Heart right ventricle (tissue), 16 donors: ENCODE measurements at regions not wholly inside any gene's neighbourhood (a gene's known extent, or its start where the extent isn't known, plus 50 kb on each side); places are given as distances from the start of the nearest gene placed in this dataset.

Source experiments
- ATAC-seq, 8 donors: fragments of 200-7000 bp; cut with Tn5 transposase; one replicate each; pipeline ENCODE4 v1.9.1; 2020; ENCODE audit warnings: mild to moderate bottlenecking in 8 of 8, moderate library complexity in 8 of 8, moderate number of reproducible peaks in 1 of 8
- DNase-seq, 2 donors: peaks; one replicate each; pipeline ENCODE4 v3.0.0-alpha.2; 2020
- H3K27ac ChIP-seq, 10 donors: fragments of 200-600 bp; sonication (generic) in 2 of 10; one replicate each; pipeline versions ENCODE4 v1.5.0 to v1.8.0; 2020 to 2022; ENCODE audit warnings: mild to moderate bottlenecking in 3 of 10
- H3K27me3 ChIP-seq, 7 donors: fragments of 200-600 bp; one replicate each; pipeline ENCODE4 v1.8.0; 2021 to 2022; ENCODE audit warnings: mild to moderate bottlenecking in 2 of 7
- H3K36me3 ChIP-seq, 9 donors: fragments of 200-600 bp; sonication (generic) in 1 of 9; one replicate each; pipeline versions ENCODE4 v1.5.0 to v1.8.0; 2020 to 2022; ENCODE audit warnings: mild to moderate bottlenecking in 2 of 9
- H3K4me1 ChIP-seq, 9 donors: fragments of 200-600 bp; sonication (generic) in 1 of 9; one replicate each; pipeline versions ENCODE4 v1.5.0 to v1.8.0; 2020 to 2022; ENCODE audit warnings: mild to moderate bottlenecking in 4 of 9
- H3K4me3 ChIP-seq, 10 donors: fragments of 200-600 bp; sonication (generic) in 2 of 10; one replicate each; pipeline versions ENCODE4 v1.5.0 to v1.8.0; 2020 to 2022; ENCODE audit warnings: mild to moderate bottlenecking in 7 of 10, moderate library complexity in 2 of 10
- H3K9me3 ChIP-seq, 11 donors: fragments of 200-600 bp in 10 of 11; sonication (generic) in 2 of 11; one replicate each; pipeline versions ENCODE4 v1.5.0 to v1.8.0; 2013 to 2022; ENCODE audit warnings: mild to moderate bottlenecking in 2 of 11, control low read depth in 1 of 11, moderate library complexity in 1 of 11
- WGBS, 2 donors: extraction: QIAGEN DNeasy Blood & Tissue Kit; methylation state at CpG; one replicate each; pipeline ENCODE4 v1.1.7; 2013; ENCODE audit warnings: inconsistent platforms in 1 of 2; 5-methylcytosine and 5-hydroxymethylcytosine counted together
- intact Hi-C, 10 donors: fragments of 100-400 bp; cut with DNase I; formaldehyde crosslinking; loops; one replicate each; pipeline versions ENCODE4 v1.11.1 to v1.14.2; 2022
- TF ChIP-seq, protein P1 (sequence below), 9 donors: fragments of 200-600 bp; sonication (generic) in 2 of 9; IDR thresholded peaks; one replicate each; pipeline versions ENCODE4 v1.5.0 to v1.8.0; 2021 to 2022; ENCODE audit warnings: antibody characterized with exemption in 9 of 9, mild to moderate bottlenecking in 5 of 9, moderate library complexity in 1 of 9
- donor health status: Arrhythmogenic right ventricular cardiomyopathy.
- donor health status: ischemic (EF 13 %, LVEDD 7.1; RV severe dilation, severe dysfunction).
- donor health status: healthy with polysubstance abuse.
- donor health status: DM: no; HTN: yes; CAD: no.
- donor health status: DM: no; HTN: no; CAD: no.
- donor health status: ischemic (EF 25% LVEDD 6.9; RV normal size, moderate dysfunction).
- donor health status: ischemic (EF 25% LVEDD 5.7; RV mildly dilated, moderate dysfunction).
- donor health status: healthy.
- donor health status: DM: yes; HTN: yes; CAD: no.
- donor health status: Ischemic cardiomyopathy.
- donor health status: ischemic (EF 35%, LVEDD 5.7; RV mildly dilated, moderate dysfunction).
- donor health status: nonischemic (EF 11% LVEDD 7.7; RV severe dilation, severe dysfunction).
- donor health status: DM: yes; HTN: yes; CAD: no.
- donor health status: PGD.
- donor health status: ischemic (EF 29% LVEDD 5.4; RV normal size, mild dysfunction).
- donor health status: nonischemic (EF 23%, LVEDD 6.1; RV moderate dilation, normal function).

DNA sequence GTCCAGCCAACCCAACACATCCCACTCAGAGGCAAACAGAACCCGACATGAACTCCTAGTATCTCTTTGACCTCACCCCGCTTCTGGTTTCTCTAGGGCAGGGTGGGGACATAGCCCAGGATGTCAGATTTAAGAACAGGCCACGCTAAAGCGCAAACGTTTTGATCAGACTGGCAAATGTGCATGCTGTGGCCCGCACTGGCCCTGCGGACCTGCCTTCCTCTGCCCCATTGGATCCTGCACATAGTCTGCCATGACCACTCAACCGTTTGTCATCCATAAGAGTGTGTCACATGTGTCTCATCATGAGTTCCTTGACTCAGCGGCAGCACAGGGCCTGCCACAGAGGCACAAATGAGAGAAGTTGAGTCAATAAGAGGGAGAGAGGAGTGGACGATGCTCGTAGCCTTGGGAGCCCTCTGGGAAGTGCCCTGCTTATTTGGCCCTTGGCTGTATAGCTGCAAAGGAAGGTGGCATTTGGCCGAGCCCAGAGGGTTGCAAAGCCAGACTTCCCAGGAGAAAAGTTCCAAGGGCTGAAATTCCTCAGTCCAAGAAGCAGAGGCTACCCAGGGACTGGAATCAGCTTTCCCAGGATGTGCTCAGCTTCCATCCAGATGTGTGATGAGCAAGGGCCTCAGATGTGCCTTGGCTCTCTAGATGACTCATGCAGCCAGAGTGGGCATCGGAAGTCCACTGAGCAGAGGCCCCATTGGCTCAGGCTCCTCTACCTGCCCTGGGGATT is 55.5 kb upstream of the SLCO2A1 start:
- H3K27ac ChIP-seq, result no peak overlapping the region
- TF ChIP-seq, protein P1, sequence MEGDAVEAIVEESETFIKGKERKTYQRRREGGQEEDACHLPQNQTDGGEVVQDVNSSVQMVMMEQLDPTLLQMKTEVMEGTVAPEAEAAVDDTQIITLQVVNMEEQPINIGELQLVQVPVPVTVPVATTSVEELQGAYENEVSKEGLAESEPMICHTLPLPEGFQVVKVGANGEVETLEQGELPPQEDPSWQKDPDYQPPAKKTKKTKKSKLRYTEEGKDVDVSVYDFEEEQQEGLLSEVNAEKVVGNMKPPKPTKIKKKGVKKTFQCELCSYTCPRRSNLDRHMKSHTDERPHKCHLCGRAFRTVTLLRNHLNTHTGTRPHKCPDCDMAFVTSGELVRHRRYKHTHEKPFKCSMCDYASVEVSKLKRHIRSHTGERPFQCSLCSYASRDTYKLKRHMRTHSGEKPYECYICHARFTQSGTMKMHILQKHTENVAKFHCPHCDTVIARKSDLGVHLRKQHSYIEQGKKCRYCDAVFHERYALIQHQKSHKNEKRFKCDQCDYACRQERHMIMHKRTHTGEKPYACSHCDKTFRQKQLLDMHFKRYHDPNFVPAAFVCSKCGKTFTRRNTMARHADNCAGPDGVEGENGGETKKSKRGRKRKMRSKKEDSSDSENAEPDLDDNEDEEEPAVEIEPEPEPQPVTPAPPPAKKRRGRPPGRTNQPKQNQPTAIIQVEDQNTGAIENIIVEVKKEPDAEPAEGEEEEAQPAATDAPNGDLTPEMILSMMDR (IDR thresholded peaks at IDR 0.05), result no peak
- no peaks in the 10 kb centered on the region for H3K4me1 ChIP-seq
- no peak for ATAC-seq
- no peak for DNase-seq
- H3K27me3 ChIP-seq, result no peaks in the 10 kb centered on the region
- intact Hi-C loops, result no loop called here
- H3K36me3 ChIP-seq, result no peaks in the 10 kb centered on the region
- H3K4me3 ChIP-seq, result no peak overlapping the region
- peaks cover 0 to 31% (median 12%) of the 10 kb centered on the region in 11 donors for H3K9me3 ChIP-seq
- WGBS, 2 donors, result 91 to 92% methylated on average over 13 of the region's 13 CpGs

GRCh38 chr3:134084242-134084950 is 54.7 kb upstream of the SLCO2A1 start:
- intact Hi-C loops, result no loop called here
- WGBS, 2 donors, result 81 to 82% methylated on average over 2 of the region's 2 CpGs
- ATAC-seq, result no peak
- DNase-seq, result no peak
- Histone ChIP-seq H3K9me3 (peaks cover 0 to 36% (median 13%) of the 10 kb centered on the region in 11 donors), H3K27ac (no peak overlapping the region), H3K36me3 (no peaks in the 10 kb centered on the region), H3K4me1 (no peaks in the 10 kb centered on the region), H3K27me3 (no peaks in the 10 kb centered on the region), H3K4me3 (no peak overlapping the region)
- TF ChIP-seq, protein P1 (IDR thresholded peaks at IDR 0.05), result no peak

- peaks cover 0 to 35% (median 13%) of the 10 kb centered on the region in 11 donors for H3K9me3 ChIP-seq
- no peak overlapping the region for H3K4me3 ChIP-seq
- H3K27ac ChIP-seq, result no peak overlapping the region
- no peaks in the 10 kb centered on the region for H3K36me3 ChIP-seq
- TF ChIP-seq, protein P1 (IDR thresholded peaks at IDR 0.05), result no peak
- H3K4me1 ChIP-seq, result no peaks in the 10 kb centered on the region
- WGBS, 2 donors, result 81 to 93% methylated on average over 3 of the region's 3 CpGs
- intact Hi-C loops, result no loop called here
- ATAC-seq, result peak in 1 of 8 donors; percentile 19
- H3K27me3 ChIP-seq, result no peaks in the 10 kb centered on the region
- no peak for DNase-seq
Observed at GRCh38 chr3:134083626-134084241, 54.0 kb upstream of the SLCO2A1 start.

DNA sequence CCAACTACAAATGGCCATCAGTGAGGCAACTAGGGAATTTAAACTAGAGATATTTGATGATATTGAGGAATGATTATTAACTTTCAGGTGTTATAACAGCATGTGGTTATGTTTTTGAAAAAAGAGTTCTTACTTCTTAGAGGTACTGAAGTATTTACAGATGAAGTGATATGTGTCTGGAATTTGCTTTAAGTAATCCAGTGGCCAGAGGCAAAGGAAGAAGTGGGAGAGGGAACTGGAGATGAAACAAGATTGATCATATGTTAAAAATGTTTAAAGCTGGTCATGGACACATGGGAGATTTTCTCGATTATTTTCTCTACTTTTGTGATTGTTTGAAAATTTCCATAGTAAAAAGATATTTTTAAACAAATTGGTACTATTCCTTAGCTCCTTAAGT is 53.3 kb upstream of the SLCO2A1 start:
- Histone ChIP-seq H3K4me3 (no peak overlapping the region), H3K4me1 (no peaks in the 10 kb centered on the region), H3K9me3 (peaks cover 0 to 28% (median 13%) of the 10 kb centered on the region in 11 donors), H3K36me3 (no peaks in the 10 kb centered on the region), H3K27me3 (no peaks in the 10 kb centered on the region), H3K27ac (no peak overlapping the region)
- no peak for ATAC-seq
- intact Hi-C loops, result no loop called here
- TF ChIP-seq, protein P1 (IDR thresholded peaks at IDR 0.05), result no peak
- 75 to 86% methylated on average over 1 of the region's 1 CpG for WGBS, 2 donors
- no peak for DNase-seq
